ENCODE measurements at regions not wholly inside any gene's neighbourhood (a gene's known extent, or its start where the extent isn't known, plus 50 kb on each side); places are given as distances from the start of the nearest gene placed in this dataset.

DNA sequence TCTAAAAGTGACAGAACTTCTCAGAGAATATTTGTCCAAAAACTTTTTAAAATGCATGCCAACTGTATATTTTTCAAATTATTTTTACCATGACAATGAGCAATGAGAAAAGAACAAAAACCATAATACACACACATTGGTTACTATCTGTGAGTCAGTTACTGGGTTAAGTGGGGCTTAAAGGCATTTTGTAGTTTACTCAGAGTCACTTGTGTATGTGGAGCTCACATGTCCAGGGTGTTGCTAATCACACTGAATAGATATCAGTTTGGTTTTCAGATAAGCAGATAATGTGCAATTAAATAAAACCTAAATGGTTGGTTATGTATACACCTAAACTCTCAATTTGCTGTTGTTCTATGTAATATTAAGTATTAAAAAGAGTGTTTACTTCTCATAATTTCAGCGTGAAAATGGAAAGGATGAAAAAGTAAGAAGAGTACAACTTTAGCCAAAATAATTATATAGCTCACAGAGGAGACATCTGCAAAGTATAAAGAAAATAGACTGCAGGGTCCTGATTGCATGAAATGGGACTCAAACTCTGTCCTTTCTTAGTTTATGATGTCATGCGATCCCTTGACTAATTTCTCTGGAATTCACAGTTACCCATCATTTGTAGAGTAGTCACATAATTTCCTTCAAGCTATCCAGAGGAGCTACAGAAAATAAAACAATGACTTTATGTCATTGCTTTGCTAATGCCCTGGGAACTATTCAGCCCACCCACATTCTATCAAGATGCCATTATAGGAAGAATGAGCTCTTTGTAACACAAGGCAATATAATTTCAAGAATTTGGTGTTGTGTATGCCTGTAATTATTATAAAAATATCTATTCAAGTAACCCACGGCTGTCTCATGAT is 388.0 kb upstream of the ZNF608 start:
- TF ChIP-seq POLR2A (IDR thresholded peaks at IDR 0.05; ENCODE audit: low read length) (no peak), GATA1 (IDR thresholded peaks at IDR 0.05; ENCODE audit: low read depth, low read length) (no peak)

Data from erythroblast (primary cell).